GM19193 (cell line): ENCODE measurements at regions not wholly inside any gene's neighbourhood (a gene's known extent, or its start where the extent isn't known, plus 50 kb on each side); places are given as distances from the start of the nearest gene placed in this dataset.

Experiments
- POLR2A ChIP-seq: IDR thresholded peaks from 4 replicates; pipeline ENCODE4 v1.6.1; 2011; ENCODE audit not compliant: insufficient read depth, insufficient read length; ENCODE audit errors: extremely low read depth

DNA sequence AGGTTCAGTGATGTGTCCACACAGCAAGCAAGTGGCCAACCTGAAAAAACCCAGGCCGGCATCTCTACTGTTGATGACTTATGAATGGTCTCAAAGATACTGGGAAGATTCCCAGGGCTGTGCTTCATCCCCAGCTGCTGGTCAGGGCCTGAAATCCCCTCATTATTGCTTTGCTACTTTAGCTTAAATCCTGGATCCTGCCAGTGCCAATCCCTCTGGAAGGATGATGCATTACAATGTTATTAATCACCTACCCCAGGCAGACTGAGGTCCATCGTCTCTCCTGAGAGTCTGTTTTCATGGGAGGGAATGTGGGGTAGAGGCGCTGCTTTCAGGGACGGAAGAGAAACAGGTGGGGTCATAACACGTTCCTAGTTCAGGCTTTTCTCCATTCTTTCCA lies 371.6 kb downstream of the RPS24 start:
- no peak for TF ChIP-seq POLR2A

- TF ChIP-seq POLR2A: no peak
These were observed 372.1 kb downstream of the RPS24 start for GRCh38 chr10:78405736-78406135.

DNA sequence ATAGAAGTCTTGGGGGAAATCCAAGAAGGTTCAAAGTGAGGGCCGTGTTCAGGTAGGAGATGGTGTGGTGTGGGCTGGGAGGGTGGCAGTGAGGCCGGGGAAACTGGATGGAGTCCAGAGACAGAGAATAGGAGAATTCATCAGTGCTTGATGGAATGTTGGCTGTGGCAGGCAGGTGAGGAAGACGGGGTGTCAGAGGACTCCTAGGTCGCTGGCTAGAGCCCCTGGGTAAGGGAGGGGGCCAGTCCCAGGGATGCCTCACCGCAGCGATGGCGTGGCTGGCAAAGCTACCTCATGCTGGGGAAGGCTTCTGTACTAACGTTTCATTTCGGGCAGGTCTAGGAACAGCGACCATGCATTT lies 373.0 kb downstream of the RPS24 start:
- no peak for TF ChIP-seq POLR2A

DNA sequence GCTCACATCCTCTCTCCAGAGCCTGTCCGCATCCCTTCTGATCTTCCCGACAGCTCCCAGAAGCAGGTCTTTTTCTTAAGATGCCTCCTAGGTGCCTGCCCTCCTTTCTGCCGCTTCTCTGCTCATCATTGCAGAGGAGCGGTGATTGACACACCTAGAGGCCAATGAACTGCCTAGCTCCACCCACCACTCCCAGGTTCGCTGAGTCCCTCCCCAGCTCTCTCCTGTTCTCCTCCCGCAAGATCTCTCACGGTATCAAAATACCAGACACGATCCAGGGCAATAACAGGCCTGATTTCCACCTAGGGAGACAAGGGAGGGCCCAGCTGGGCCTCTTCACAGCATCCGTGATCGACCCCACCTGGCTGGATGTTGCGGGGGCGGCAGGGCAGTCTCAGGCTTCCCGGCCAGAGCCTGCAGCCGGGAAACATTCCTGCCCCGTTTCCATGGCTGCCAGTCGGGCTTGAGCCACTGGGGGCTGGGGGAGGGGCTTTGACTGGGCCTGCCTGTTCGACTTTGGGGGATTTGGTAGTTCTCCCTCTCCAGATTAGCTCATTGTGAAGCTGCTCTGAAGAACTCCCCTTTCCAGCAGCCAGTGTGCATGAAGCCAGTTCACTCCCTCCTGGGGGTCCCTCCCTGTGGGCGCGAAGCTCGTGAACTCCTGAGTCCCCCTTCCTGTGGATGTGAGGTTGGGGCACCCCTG lies 373.5 kb downstream of the RPS24 start:
- no peak for TF ChIP-seq POLR2A

- no peak for TF ChIP-seq POLR2A
These were observed 374.3 kb downstream of the RPS24 start for GRCh38 chr10:78407966-78408365.

- no peak for TF ChIP-seq POLR2A
These were observed 375.2 kb downstream of the RPS24 start for GRCh38 chr10:78408671-78409472.

GRCh38 chr10:78410046-78410965 lies 376.6 kb downstream of the RPS24 start:
- TF ChIP-seq POLR2A: no peak

GRCh38 chr10:78411716-78412115 lies 378.1 kb downstream of the RPS24 start:
- TF ChIP-seq POLR2A: no peak

DNA sequence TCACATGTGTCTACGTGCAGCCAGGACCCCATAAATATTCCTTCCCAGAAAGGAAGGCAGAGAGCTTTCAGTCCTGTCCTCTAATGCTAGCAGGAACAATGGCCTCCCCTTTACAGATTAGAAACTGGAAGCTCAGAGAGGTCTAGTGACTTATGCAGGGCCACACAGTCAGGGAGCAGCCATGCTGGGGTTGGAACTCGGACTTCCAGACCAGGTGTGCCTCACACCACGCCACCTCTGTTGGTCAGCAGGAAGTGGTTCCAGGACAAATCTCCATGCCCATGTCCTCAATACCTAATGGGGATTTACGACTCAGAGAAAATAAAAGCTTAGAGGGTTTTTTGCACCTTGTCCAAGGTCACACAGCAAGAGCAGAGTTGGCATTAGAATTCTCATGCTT lies 378.9 kb downstream of the RPS24 start:
- no peak for TF ChIP-seq POLR2A

GRCh38 chr10:78413076-78414055 lies 379.7 kb downstream of the RPS24 start:
- no peak for TF ChIP-seq POLR2A

GRCh38 chr10:78414380-78414779 lies 380.7 kb downstream of the RPS24 start:
- TF ChIP-seq POLR2A: no peak

DNA sequence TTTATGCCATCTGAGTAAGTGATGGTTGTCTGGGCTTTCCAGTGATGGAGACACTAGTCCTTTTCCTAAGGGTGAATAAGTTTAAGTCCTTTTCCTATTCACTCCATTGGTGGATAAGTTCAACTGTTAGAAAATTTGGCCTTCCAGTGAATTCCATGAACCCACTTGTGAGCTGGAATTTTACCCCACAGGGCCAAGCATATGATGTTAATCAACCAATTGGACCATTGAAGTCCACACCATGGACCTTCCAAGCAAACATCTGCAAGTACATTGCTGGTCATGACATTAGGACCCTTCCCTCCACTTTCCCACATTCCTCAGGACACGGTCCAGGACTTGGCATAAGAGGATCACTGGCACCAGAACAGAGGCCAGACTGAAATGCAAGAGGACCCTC lies 381.4 kb downstream of the RPS24 start:
- TF ChIP-seq POLR2A: no peak

DNA sequence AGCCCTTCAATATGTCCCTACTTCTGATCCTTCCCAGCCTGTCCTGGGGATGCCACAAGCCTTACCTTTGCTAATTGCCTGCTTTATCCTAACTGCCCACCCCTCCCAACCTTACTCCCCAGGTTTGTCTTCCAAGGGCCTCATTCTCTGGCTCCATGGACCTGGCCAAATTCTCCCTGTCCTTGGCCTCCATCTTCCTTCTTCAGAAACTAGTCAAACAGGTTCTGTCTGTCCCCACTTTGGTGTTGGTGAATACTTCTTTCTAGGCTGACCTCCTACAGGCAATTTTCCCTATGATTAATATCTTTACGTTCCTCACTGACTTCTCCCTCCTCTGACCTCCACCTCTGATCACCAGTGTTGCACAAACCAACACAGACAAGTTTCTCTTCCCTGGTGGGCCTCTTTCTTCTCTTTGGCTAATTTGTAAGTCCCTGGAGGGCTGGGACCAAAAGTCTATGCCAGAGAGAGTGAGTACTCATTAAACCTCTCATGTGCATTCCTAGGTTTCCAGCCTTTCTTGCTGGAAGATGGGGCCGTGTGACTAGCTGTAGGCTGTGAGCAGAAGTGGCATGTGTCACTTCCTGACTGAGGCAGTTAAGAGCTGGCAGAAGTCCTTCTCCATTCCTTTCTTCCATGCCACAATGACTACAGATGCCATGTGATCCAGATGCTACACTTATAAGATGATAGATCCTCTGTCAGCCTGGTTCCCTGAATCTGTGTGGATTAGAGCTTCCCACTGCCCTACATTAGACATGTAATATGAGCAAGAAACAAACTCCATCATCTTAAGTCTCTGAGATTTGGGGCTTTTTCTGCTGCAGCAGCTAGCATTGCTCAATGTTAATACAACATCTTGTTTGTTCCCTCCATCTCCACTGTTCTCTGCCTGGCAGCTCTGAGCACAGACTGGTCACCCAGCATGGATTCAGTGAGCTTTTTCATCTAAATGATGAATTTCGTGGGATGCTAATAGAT lies 382.7 kb downstream of the RPS24 start:
- no peak for TF ChIP-seq POLR2A
